ENCODE measurements at regions not wholly inside any gene's neighbourhood (a gene's known extent, or its start where the extent isn't known, plus 50 kb on each side); places are given as distances from the start of the nearest gene placed in this dataset.

- no peak for TF ChIP-seq CTCF (IDR thresholded peaks at IDR 0.05; ENCODE audit: insufficient read depth, low read depth, low read length)
- no peak for DNase-seq (ENCODE audit: low read depth)
- ChIA-PET POLR2A (no interaction called here), CTCF (interaction anchor here (0.9 kb wide), 1 partner anchor 55 kb away, joined by 3 read pairs; no protein-coding TSS in a partner anchor)
- H3K27me3 ChIP-seq (ENCODE audit: control insufficient read depth, insufficient read depth, low read length): no peaks in the 10 kb centered on the region
- no peak overlapping the region for H3K4me3 ChIP-seq (ENCODE audit: low read depth, low read length)
- H3K36me3 ChIP-seq (ENCODE audit: control insufficient read depth, insufficient read depth, low read length): no peaks in the 10 kb centered on the region
Measured at GRCh38 chr3:6510713-6511112, 350.2 kb upstream of the GRM7 start.

- CTCF ChIA-PET: no interaction called here
- DNase-seq (ENCODE audit: low read depth): no peak
- TF ChIP-seq CTCF (IDR thresholded peaks at IDR 0.05; ENCODE audit: insufficient read depth, low read depth, low read length): no peak
Measured at GRCh38 chr3:6512172-6512800, 348.6 kb upstream of the GRM7 start.

GRCh38 chr3:6516143-6516542 lies 344.8 kb upstream of the GRM7 start:
- Histone ChIP-seq H3K36me3 (ENCODE audit: control insufficient read depth, insufficient read depth, low read length) (no peaks in the 10 kb centered on the region), H3K4me3 (ENCODE audit: low read depth, low read length) (no peak overlapping the region), H3K27me3 (ENCODE audit: control insufficient read depth, insufficient read depth, low read length) (no peaks in the 10 kb centered on the region)
- ChIA-PET CTCF (no interaction called here), POLR2A (no interaction called here)
- TF ChIP-seq CTCF (IDR thresholded peaks at IDR 0.05; ENCODE audit: insufficient read depth, low read depth, low read length): no peak
- DNase-seq (ENCODE audit: low read depth): no peak

More at GRCh38 chr3:6512172-6512800, 348.6 kb upstream of the GRM7 start:
- POLR2A ChIA-PET: no interaction called here
- H3K36me3 ChIP-seq (ENCODE audit: control insufficient read depth, insufficient read depth, low read length): no peaks in the 10 kb centered on the region
- H3K27me3 ChIP-seq (ENCODE audit: control insufficient read depth, insufficient read depth, low read length): no peaks in the 10 kb centered on the region
- no peak overlapping the region for H3K4me3 ChIP-seq (ENCODE audit: low read depth, low read length)

- ChIA-PET POLR2A (no interaction called here), CTCF (no interaction called here)
- TF ChIP-seq CTCF (IDR thresholded peaks at IDR 0.05; ENCODE audit: insufficient read depth, low read depth, low read length): no peak
- Histone ChIP-seq H3K36me3 (ENCODE audit: control insufficient read depth, insufficient read depth, low read length) (no peaks in the 10 kb centered on the region), H3K27me3 (ENCODE audit: control insufficient read depth, insufficient read depth, low read length) (no peaks in the 10 kb centered on the region), H3K4me3 (ENCODE audit: low read depth, low read length) (no peak overlapping the region)
- DNase-seq (ENCODE audit: low read depth): no peak
Measured at GRCh38 chr3:6516694-6517093, 344.2 kb upstream of the GRM7 start.

- no peak for TF ChIP-seq CTCF (IDR thresholded peaks at IDR 0.05; ENCODE audit: insufficient read depth, low read depth, low read length)
- ChIA-PET CTCF (no interaction called here), POLR2A (no interaction called here)
- no peak for DNase-seq (ENCODE audit: low read depth)
- Histone ChIP-seq H3K4me3 (ENCODE audit: low read depth, low read length) (no peak overlapping the region), H3K27me3 (ENCODE audit: control insufficient read depth, insufficient read depth, low read length) (no peaks in the 10 kb centered on the region), H3K36me3 (ENCODE audit: control insufficient read depth, insufficient read depth, low read length) (no peaks in the 10 kb centered on the region)
Measured at GRCh38 chr3:6518709-6519345, 342.1 kb upstream of the GRM7 start.

All from BJ (cell line).